A673 (cell line): ENCODE measurements at regions not wholly inside any gene's neighbourhood (a gene's known extent, or its start where the extent isn't known, plus 50 kb on each side); places are given as distances from the start of the nearest gene placed in this dataset.

Source experiments
- BruUV-seq: library from RNA; stranded (reverse); fragments of 400-500 nt; replicated peaks from 2 replicates; lab custom pipeline; 2021; lab: Mats Ljungman, UMichigan
- CTCF ChIA-PET: fragments of 300-600 bp; sonication (Branson Sonifier 250); formaldehyde crosslinking; loops from one replicate; lab custom pipeline; 2022; ENCODE audit warnings: antibody characterized with exemption; lab: Charles Lee
- POLR2A ChIA-PET: fragments of 300-600 bp; sonication (Branson Sonifier 250); formaldehyde crosslinking; loops from one replicate; lab custom pipeline; 2022; ENCODE audit warnings: antibody characterized with exemption; ENCODE audit not compliant: low non-redundant PET; lab: Charles Lee
- DNase-seq: peaks from one replicate; pipeline ENCODE4 v3.0.0-alpha.2; 2015; ENCODE audit warnings: low spot score
- H3K27ac ChIP-seq: fragments of 200-600 bp; sonication (generic); 2 replicates; pipeline ENCODE4 v1.5.1; 2016; ENCODE audit warnings: mixed run types, low read depth, mild to moderate bottlenecking, mixed read lengths, antibody characterized with exemption, low read length; ENCODE audit not compliant: poor library complexity, severe bottlenecking
- H3K27me3 ChIP-seq: fragments of 200-600 bp; sonication (generic); replicated peaks from 2 replicates; pipeline ENCODE4 v1.6.1; 2017; ENCODE audit warnings: mixed run types, low read depth, mild to moderate bottlenecking, mixed read lengths, antibody characterized with exemption, low read length; ENCODE audit not compliant: insufficient read depth, poor library complexity
- H3K36me3 ChIP-seq: fragments of 200-600 bp; sonication (generic); 2 replicates; pipeline ENCODE4 v1.6.1; 2016; ENCODE audit warnings: mixed run types, mild to moderate bottlenecking, mixed read lengths, antibody characterized with exemption, low read length; ENCODE audit not compliant: insufficient read depth, poor library complexity, severe bottlenecking
- H3K4me1 ChIP-seq: fragments of 200-600 bp; sonication (generic); 2 replicates; pipeline ENCODE4 v1.6.1; 2017; ENCODE audit warnings: mixed run types, mild to moderate bottlenecking, mixed read lengths, antibody characterized with exemption, low read length; ENCODE audit not compliant: insufficient read depth, poor library complexity, severe bottlenecking
- H3K4me3 ChIP-seq: fragments of 200-600 bp; sonication (generic); 2 replicates; pipeline ENCODE4 v1.5.1; 2016; ENCODE audit warnings: low read depth, mixed run types, mild to moderate bottlenecking, mixed read lengths, low read length; ENCODE audit not compliant: poor library complexity, severe bottlenecking
- H3K9me3 ChIP-seq: fragments of 200-600 bp; sonication (generic); 2 replicates; pipeline ENCODE4 v1.6.1; 2016; ENCODE audit warnings: mixed run types, low read depth, mild to moderate bottlenecking, mixed read lengths, antibody characterized with exemption, low read length; ENCODE audit not compliant: poor library complexity, severe bottlenecking
- CTCF ChIP-seq: fragments of 300-800, 200-600 bp; sonication (generic); conservative IDR thresholded peaks from 2 replicates; pipeline ENCODE4 v1.5.1; 2017; ENCODE audit warnings: low read depth, mild to moderate bottlenecking, antibody characterized with exemption, low read length, moderate library complexity, mixed read lengths
- EZH2 ChIP-seq: fragments of 200-600 bp; sonication (generic); IDR thresholded peaks from 2 replicates; pipeline ENCODE4 v1.6.1; 2017; ENCODE audit warnings: borderline replicate concordance, low read depth, mild to moderate bottlenecking, mixed read lengths, antibody characterized with exemption, low read length; ENCODE audit not compliant: poor library complexity, severe bottlenecking
- intact Hi-C: fragments of 100-400 bp; cut with micrococcal nuclease; formaldehyde crosslinking; loops from one replicate; pipeline ENCODE4 v1.10.0; 2022; ENCODE audit not compliant: unreplicated experiment

- no TSS peak for BruUV-seq
Measured at GRCh38 chr7:145986248-145986874, 130.2 kb upstream of the CNTNAP2 start.

GRCh38 chr7:145978769-145979168 lies 137.8 kb upstream of the CNTNAP2 start:
- DNase-seq: no peak
- peaks cover 4% of the 10 kb centered on the region for H3K27me3 ChIP-seq
- H3K9me3 ChIP-seq: peaks cover 4% of the 10 kb centered on the region
- CTCF ChIA-PET: no interaction called here
- TF ChIP-seq CTCF (no peak), EZH2 (no peak)
- intact Hi-C loops: no loop called here
- no peaks in the 10 kb centered on the region for H3K36me3 ChIP-seq
- no peak overlapping the region for H3K27ac ChIP-seq
- no peak overlapping the region for H3K4me3 ChIP-seq
- POLR2A ChIA-PET: no interaction called here
- no TSS peak for BruUV-seq
- H3K4me1 ChIP-seq: no peaks in the 10 kb centered on the region

More at GRCh38 chr7:145986248-145986874, 130.2 kb upstream of the CNTNAP2 start:
- Histone ChIP-seq H3K27ac (no peak overlapping the region), H3K27me3 (no peaks in the 10 kb centered on the region), H3K9me3 (no peaks in the 10 kb centered on the region), H3K36me3 (no peaks in the 10 kb centered on the region), H3K4me3 (no peak overlapping the region), H3K4me1 (no peaks in the 10 kb centered on the region)
- TF ChIP-seq CTCF: no peak
- TF ChIP-seq EZH2: no peak
- DNase-seq: no peak
- intact Hi-C loops: no loop called here
- POLR2A ChIA-PET: no interaction called here
- CTCF ChIA-PET: no interaction called here

GRCh38 chr7:145959981-145960380 lies 156.6 kb upstream of the CNTNAP2 start:
- ChIA-PET POLR2A (no interaction called here), CTCF (no interaction called here)
- no peak for DNase-seq
- TF ChIP-seq CTCF (no peak), EZH2 (no peak)
- Histone ChIP-seq H3K27me3 (no peaks in the 10 kb centered on the region), H3K9me3 (no peaks in the 10 kb centered on the region), H3K36me3 (no peaks in the 10 kb centered on the region), H3K4me3 (no peak overlapping the region), H3K4me1 (no peaks in the 10 kb centered on the region), H3K27ac (no peak overlapping the region)
- intact Hi-C loops: no loop called here
- no TSS peak for BruUV-seq
